Gastroesophageal sphincter (tissue), 4 donors: ENCODE measurements at regions not wholly inside any gene's neighbourhood (a gene's known extent, or its start where the extent isn't known, plus 50 kb on each side); places are given as distances from the start of the nearest gene placed in this dataset.

Experiments used
- ATAC-seq: fragments of 150-250 bp; one replicate; pipeline ENCODE4 v1.9.1; 2016; ENCODE audit warnings: mild to moderate bottlenecking, moderate library complexity
- H3K27ac ChIP-seq, 4 donors: fragments of 200-600 bp; sonication (generic) in 3 of 4; 1 replicate in 3 of 4; 2 replicates in 1 of 4; pipeline ENCODE4 v1.5.1; 2016 to 2019
- H3K27me3 ChIP-seq: fragments of 200-600 bp; sonication (generic); one replicate; pipeline ENCODE4 v1.5.1; 2019
- H3K36me3 ChIP-seq, 2 donors: fragments of 200-600 bp; sonication (generic); one replicate each; pipeline ENCODE4 v1.5.1; 2019; ENCODE audit warnings: control low read depth in 1 of 2
- H3K4me1 ChIP-seq, 3 donors: fragments of 200-600 bp; sonication (generic); 1 replicate in 2 of 3; 2 replicates in 1 of 3; pipeline ENCODE4 v1.5.1; 2016 to 2019; ENCODE audit warnings: control low read depth in 2 of 3
- H3K4me3 ChIP-seq, 2 donors: fragments of 200-600 bp; sonication (generic); one replicate each; pipeline ENCODE4 v1.5.1; 2019; ENCODE audit warnings: mild to moderate bottlenecking in 1 of 2, moderate library complexity in 1 of 2
- H3K9me3 ChIP-seq, 3 donors: fragments of 200-600 bp; sonication (generic); one replicate each; pipeline ENCODE4 v1.5.1; 2017 to 2019; ENCODE audit warnings: control low read depth in 2 of 3
- CTCF ChIP-seq, 4 experiments: fragments of 200-600 bp in 2 of 4; fragments of 450-650 bp in 2 of 4; sonication (generic) in 1 of 4; IDR thresholded peaks; one replicate each; pipeline ENCODE4 v1.5.1; 2017 to 2019; ENCODE audit warnings: antibody characterized with exemption in 4 of 4, mild to moderate bottlenecking in 2 of 4, moderate library complexity in 2 of 4
- EP300 ChIP-seq: sonication (generic); formaldehyde crosslinking; IDR thresholded peaks from one replicate; pipeline ENCODE4 v1.6.1; 2017; ENCODE audit warnings: antibody characterized with exemption, mild to moderate bottlenecking
- POLR2A ChIP-seq, 2 donors: fragments of 450-650 bp; IDR thresholded peaks; one replicate each; pipeline ENCODE4 v1.6.1; 2017; ENCODE audit warnings: antibody characterized with exemption in 2 of 2, mild to moderate bottlenecking in 2 of 2, moderate library complexity in 1 of 2
- POLR2AphosphoS5 ChIP-seq: sonication (generic); formaldehyde crosslinking; IDR thresholded peaks from one replicate; pipeline ENCODE4 v1.6.1; 2017; ENCODE audit warnings: antibody characterized with exemption
- WGBS, 2 donors: methylation state at CpG; one replicate each; pipeline ENCODE4 v1.1.5; 2018; ENCODE audit warnings: low coverage in 1 of 2; 5-methylcytosine and 5-hydroxymethylcytosine counted together

- 0 to 4% methylated on average over 1 to 19 of the region's 48 CpGs for WGBS, 2 donors
- TF ChIP-seq POLR2AphosphoS5 (peak; percentile 76), POLR2A (IDR thresholded peaks at IDR 0.05) (peak; percentile 41 to 55), EP300 (no peak), CTCF (IDR thresholded peaks at IDR 0.05) (peak in 3 of 4 experiments; percentile 42 to 54 (median 46))
- ATAC-seq: peak; percentile 98
- H3K4me1 ChIP-seq: peaks cover 0 to 18% (median 9%) of the 10 kb centered on the region in 3 donors
- H3K9me3 ChIP-seq: no peaks in the 10 kb centered on the region
- H3K36me3 ChIP-seq: no peaks in the 10 kb centered on the region
- H3K27me3 ChIP-seq: no peaks in the 10 kb centered on the region
- H3K4me3 ChIP-seq: peak overlapping the region; percentile 45 to 57
- H3K27ac ChIP-seq: peak overlapping the region; percentile 81 to 91 (median 89)
These were observed 110.5 kb upstream of the SLC25A33 start for GRCh38 chr1:9428601-9429341.

- ATAC-seq: peak; percentile 16
These were observed 109.9 kb upstream of the SLC25A33 start for GRCh38 chr1:9429342-9429711.

GRCh38 chr1:9434247-9435152 lies 104.8 kb upstream of the SLC25A33 start:
- H3K36me3 ChIP-seq: no peaks in the 10 kb centered on the region
- ATAC-seq: no peak
- peak overlapping the region in 1 of 4 donors; percentile 5 for H3K27ac ChIP-seq
- no peak for TF ChIP-seq POLR2A (IDR thresholded peaks at IDR 0.05)
- no peak for TF ChIP-seq POLR2AphosphoS5
- no peak overlapping the region for H3K4me3 ChIP-seq
- no peaks in the 10 kb centered on the region for H3K9me3 ChIP-seq
- WGBS, 2 donors: 56 to 64% methylated on average over 7 to 8 of the region's 11 CpGs
- peaks cover 0 to 44% (median 17%) of the 10 kb centered on the region in 3 donors for H3K4me1 ChIP-seq
- H3K27me3 ChIP-seq: no peaks in the 10 kb centered on the region

More at GRCh38 chr1:9429342-9429711, 109.9 kb upstream of the SLC25A33 start:
- 15 to 35% methylated on average over 6 of the region's 6 CpGs for WGBS, 2 donors
- Histone ChIP-seq H3K4me1 (peaks cover 0 to 18% (median 9%) of the 10 kb centered on the region in 3 donors), H3K27ac (peak overlapping the region; percentile 81 to 91 (median 89)), H3K27me3 (no peaks in the 10 kb centered on the region), H3K4me3 (peak overlapping the region; percentile 45 to 57), H3K36me3 (no peaks in the 10 kb centered on the region), H3K9me3 (no peaks in the 10 kb centered on the region)
- no peak for TF ChIP-seq POLR2A (IDR thresholded peaks at IDR 0.05)
- no peak for TF ChIP-seq EP300
- no peak for TF ChIP-seq POLR2AphosphoS5
- no peak for TF ChIP-seq CTCF (IDR thresholded peaks at IDR 0.05)

- peak overlapping the region in 1 of 4 donors; percentile 20 for H3K27ac ChIP-seq
- H3K27me3 ChIP-seq: no peaks in the 10 kb centered on the region
- 68 to 71% methylated on average over 4 of the region's 4 CpGs for WGBS, 2 donors
- TF ChIP-seq POLR2A (IDR thresholded peaks at IDR 0.05) (no peak), EP300 (no peak), POLR2AphosphoS5 (no peak), CTCF (IDR thresholded peaks at IDR 0.05) (no peak)
- H3K9me3 ChIP-seq: no peaks in the 10 kb centered on the region
- no peak overlapping the region for H3K4me3 ChIP-seq
- no peak for ATAC-seq
- peaks cover 0 to 38% (median 15%) of the 10 kb centered on the region in 3 donors for H3K4me1 ChIP-seq
- H3K36me3 ChIP-seq: no peaks in the 10 kb centered on the region
These were observed 104.1 kb upstream of the SLC25A33 start for GRCh38 chr1:9435153-9435636.
